ENCODE measurements at regions not wholly inside any gene's neighbourhood (a gene's known extent, or its start where the extent isn't known, plus 50 kb on each side); places are given as distances from the start of the nearest gene placed in this dataset.
A peak's percentile ranks its signal among the peaks of the same experiment; 100 is the strongest.

DNA sequence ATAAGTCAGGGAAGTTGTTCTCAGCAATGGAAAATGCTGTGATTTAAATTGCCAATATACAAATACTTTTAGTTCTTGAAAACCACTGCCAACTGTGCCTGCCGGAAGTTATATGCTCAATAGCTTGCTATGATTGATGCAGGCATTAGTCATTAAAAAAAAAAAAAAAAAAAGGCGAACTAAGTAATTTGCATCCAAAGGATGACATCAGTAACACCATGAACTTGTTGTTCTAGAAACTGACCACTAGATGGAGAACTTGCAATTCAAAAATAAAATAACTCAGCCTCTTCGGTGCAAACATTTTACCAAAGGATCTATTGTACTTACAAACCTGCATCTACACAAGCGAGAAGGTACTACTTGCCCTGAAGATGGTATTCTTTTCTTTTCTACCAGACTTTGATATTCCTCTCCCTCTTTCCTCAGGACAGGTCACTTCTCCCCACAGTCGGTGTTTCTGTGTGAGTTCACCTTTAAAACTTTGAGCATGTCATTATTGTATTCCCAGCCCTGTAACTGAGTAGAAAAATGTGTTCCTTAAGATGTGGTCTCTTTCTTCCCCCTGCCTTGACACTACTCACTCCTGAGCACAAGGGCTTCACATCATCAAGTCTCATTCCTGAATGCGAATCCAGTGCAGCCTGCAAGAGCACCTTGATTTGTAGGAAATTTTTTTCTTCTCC is 115.0 kb upstream of the VEPH1 start:
- no peak overlapping the region for H3K4me3 ChIP-seq (replicated peaks; ENCODE audit: low read depth, low read length)
- TF ChIP-seq, protein P1, sequence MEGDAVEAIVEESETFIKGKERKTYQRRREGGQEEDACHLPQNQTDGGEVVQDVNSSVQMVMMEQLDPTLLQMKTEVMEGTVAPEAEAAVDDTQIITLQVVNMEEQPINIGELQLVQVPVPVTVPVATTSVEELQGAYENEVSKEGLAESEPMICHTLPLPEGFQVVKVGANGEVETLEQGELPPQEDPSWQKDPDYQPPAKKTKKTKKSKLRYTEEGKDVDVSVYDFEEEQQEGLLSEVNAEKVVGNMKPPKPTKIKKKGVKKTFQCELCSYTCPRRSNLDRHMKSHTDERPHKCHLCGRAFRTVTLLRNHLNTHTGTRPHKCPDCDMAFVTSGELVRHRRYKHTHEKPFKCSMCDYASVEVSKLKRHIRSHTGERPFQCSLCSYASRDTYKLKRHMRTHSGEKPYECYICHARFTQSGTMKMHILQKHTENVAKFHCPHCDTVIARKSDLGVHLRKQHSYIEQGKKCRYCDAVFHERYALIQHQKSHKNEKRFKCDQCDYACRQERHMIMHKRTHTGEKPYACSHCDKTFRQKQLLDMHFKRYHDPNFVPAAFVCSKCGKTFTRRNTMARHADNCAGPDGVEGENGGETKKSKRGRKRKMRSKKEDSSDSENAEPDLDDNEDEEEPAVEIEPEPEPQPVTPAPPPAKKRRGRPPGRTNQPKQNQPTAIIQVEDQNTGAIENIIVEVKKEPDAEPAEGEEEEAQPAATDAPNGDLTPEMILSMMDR (IDR thresholded peaks at IDR 0.05; ENCODE audit: low read length, missing control alignments) = peak; percentile 62
- peak; percentile 80 for DNase-seq (ENCODE audit: low read depth)

DNA sequence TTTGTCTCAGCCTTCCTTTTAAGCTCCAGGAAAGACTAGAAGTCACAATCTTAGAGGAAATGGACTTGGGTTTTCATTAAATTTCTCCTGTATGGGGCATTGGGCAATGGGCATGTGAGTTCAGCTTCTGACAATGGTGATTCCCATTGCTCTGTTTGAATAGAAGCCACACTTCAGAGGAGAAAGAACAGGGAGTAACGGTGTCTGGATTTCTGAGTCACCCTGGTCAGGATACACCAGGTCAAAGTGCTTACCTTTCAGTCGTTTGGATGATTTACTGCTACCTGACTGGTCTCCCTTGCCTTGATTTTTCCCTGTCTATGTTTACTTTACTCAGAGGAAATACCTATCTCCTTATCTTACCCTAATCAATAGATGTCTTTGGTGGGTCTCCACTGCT is 111.7 kb upstream of the VEPH1 start:
- DNase-seq (ENCODE audit: low read depth) = no peak
- TF ChIP-seq, protein P1 (IDR thresholded peaks at IDR 0.05; ENCODE audit: low read length, missing control alignments) = no peak
- no peak overlapping the region for H3K4me3 ChIP-seq (replicated peaks; ENCODE audit: low read depth, low read length)

DNA sequence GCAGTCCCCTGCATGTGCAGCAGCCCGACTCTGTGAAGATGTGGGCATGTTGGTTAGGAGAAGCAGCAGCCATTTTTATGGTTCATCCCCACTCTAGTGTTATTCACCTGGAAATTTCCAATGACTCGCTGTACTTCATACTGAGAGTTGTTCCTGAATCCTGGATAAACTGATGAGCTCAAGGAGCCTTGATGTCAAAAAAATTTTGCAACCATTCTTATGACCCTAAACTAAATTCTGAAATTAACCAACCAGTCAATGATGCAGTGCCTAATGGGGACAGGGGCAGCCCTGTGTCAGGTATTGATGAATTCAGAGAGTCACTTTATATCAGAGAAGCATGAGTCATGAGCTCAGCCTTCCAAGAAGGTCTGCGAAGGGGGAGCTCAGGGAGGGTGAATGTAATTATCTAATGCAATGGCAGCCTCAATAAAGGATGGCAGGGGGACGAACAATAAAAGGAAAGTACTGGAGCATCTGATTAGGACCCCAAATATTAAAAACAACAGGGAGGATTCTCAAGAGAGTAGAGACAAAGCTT is 108.4 kb upstream of the VEPH1 start:
- DNase-seq (ENCODE audit: low read depth) = no peak
- TF ChIP-seq, protein P1 (IDR thresholded peaks at IDR 0.05; ENCODE audit: low read length, missing control alignments) = no peak
- no peak overlapping the region for H3K4me3 ChIP-seq (replicated peaks; ENCODE audit: low read depth, low read length)

DNA sequence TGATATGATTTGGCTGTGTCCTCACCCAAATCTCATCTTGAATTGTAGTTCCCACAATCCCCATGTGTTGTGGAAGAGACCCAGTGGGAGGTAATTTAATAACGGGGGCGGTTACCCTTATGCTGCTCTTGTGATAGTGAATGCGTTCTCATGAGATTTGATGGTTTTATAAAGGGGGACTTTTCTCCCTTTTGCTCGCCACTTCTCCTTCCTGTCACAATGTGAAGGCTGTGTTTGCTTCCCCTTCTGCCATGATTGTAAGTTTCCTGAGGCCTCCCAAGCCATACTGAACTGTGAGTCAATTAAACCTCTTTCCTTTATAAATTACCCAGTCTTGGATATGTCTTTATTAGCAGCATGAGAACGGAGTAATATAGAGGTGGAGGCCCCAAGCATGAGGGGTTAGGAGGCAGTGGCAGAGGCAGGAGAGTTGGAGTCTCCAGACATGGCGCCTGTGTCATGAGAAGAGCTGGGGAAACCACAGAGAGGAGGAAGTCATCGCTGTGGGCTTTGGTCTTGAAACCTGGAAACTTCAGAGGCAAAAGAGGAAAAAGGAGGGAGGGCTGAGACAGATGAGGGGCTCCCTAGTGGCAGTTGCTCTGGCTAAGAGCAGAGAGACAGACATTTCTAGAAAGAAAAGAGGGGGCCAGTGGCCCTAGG is 107.8 kb upstream of the VEPH1 start:
- no peak overlapping the region for H3K4me3 ChIP-seq (replicated peaks; ENCODE audit: low read depth, low read length)
- no peak for DNase-seq (ENCODE audit: low read depth)
- TF ChIP-seq, protein P1 (IDR thresholded peaks at IDR 0.05; ENCODE audit: low read length, missing control alignments) = no peak

DNA sequence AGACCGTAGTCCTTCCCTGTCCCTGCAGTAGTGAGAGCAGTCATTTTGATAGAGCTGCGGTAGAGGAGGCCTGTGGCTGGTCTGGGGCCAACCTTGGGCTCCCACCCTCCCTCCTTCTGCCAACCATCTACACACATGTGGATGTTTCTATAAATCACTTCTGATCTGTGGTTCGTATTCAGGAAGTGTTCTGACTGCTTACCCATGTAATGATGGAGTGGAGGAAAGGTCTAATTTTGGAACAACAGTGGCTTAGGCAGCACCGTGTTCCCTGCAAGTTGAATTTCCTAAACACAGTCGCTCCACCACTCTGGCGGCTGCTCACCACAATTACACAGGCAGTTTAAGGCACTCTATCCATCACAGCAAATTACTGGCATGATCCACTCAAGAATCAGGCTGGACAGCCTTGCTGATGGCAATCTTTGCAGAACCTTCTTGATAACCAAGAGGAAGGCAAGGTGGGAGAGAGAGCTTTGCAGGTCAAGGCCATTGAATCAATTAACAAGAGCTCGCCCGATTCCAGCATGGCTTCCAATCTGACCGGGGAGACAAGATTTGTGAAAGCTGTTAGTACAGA is 104.7 kb upstream of the VEPH1 start:
- H3K4me3 ChIP-seq (replicated peaks; ENCODE audit: low read depth, low read length) = no peak overlapping the region
- DNase-seq (ENCODE audit: low read depth) = no peak
- TF ChIP-seq, protein P1 (IDR thresholded peaks at IDR 0.05; ENCODE audit: low read length, missing control alignments) = no peak

DNA sequence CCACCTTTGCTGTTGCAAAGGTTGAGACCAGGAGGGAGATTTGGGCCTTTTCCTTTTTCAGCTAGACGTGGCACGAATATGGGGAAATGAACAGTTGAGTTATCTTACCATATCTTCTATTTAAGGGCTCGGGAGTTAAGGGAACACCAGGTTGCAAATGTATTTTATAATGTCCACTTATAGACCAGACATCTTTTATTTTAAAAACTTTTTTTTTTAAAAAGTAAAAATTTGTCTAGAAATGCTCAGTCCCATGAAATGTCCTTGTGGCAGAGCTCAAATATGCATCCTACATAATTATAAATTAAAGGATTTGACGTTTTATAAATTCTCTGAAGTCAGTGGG is 103.6 kb upstream of the VEPH1 start:
- TF ChIP-seq, protein P1 (IDR thresholded peaks at IDR 0.05; ENCODE audit: low read length, missing control alignments) = no peak
- DNase-seq (ENCODE audit: low read depth) = no peak
- H3K4me3 ChIP-seq (replicated peaks; ENCODE audit: low read depth, low read length) = no peak overlapping the region
